ENCODE measurements at regions not wholly inside any gene's neighbourhood (a gene's known extent, or its start where the extent isn't known, plus 50 kb on each side); places are given as distances from the start of the nearest gene placed in this dataset.

- no peak for DNase-seq
Observed at GRCh38 chr15:66950114-66950513, 115.3 kb upstream of the SMAD3 start.

- DNase-seq = no peak
Observed at GRCh38 chr15:66951531-66952320, 113.7 kb upstream of the SMAD3 start.

GRCh38 chr15:66952756-66953522, 112.5 kb upstream of the SMAD3 start:
- no peak for DNase-seq

GRCh38 chr15:66953523-66954229, 111.7 kb upstream of the SMAD3 start:
- DNase-seq = no peak

- DNase-seq = no peak
Observed at GRCh38 chr15:66954601-66955000, 110.8 kb upstream of the SMAD3 start.

- DNase-seq = no peak
Observed at GRCh38 chr15:66955001-66955516, 110.3 kb upstream of the SMAD3 start.

- no peak for DNase-seq
Observed at GRCh38 chr15:66955871-66956585, 109.4 kb upstream of the SMAD3 start.

GRCh38 chr15:66956672-66957430, 108.6 kb upstream of the SMAD3 start:
- DNase-seq = no peak

GRCh38 chr15:66957431-66957720, 108.0 kb upstream of the SMAD3 start:
- DNase-seq = no peak

- no peak for DNase-seq
Observed at GRCh38 chr15:66959066-66959465, 106.3 kb upstream of the SMAD3 start.

- DNase-seq = no peak
Observed at GRCh38 chr15:66959875-66960274, 105.5 kb upstream of the SMAD3 start.

- DNase-seq = no peak
Observed at GRCh38 chr15:66960519-66960918, 104.9 kb upstream of the SMAD3 start.

GRCh38 chr15:66961407-66961884, 104.0 kb upstream of the SMAD3 start:
- no peak for DNase-seq

- DNase-seq = no peak
Observed at GRCh38 chr15:66961901-66962300, 103.5 kb upstream of the SMAD3 start.

GRCh38 chr15:66962522-66962921, 102.9 kb upstream of the SMAD3 start:
- no peak for DNase-seq

- DNase-seq = no peak
Observed at GRCh38 chr15:66963084-66963483, 102.3 kb upstream of the SMAD3 start.

GRCh38 chr15:66963710-66964109, 101.7 kb upstream of the SMAD3 start:
- DNase-seq = no peak

- no peak for DNase-seq
Observed at GRCh38 chr15:66964111-66964738, 101.2 kb upstream of the SMAD3 start.

- no peak for DNase-seq
Observed at GRCh38 chr15:66964791-66965190, 100.6 kb upstream of the SMAD3 start.

GRCh38 chr15:66965201-66965900, 100.1 kb upstream of the SMAD3 start:
- DNase-seq = no peak

GRCh38 chr15:66966256-66966655, 99.1 kb upstream of the SMAD3 start:
- no peak for DNase-seq

All from DMS79 (cell line).